ENCODE measurements at regions not wholly inside any gene's neighbourhood (a gene's known extent, or its start where the extent isn't known, plus 50 kb on each side); places are given as distances from the start of the nearest gene placed in this dataset.

DNA sequence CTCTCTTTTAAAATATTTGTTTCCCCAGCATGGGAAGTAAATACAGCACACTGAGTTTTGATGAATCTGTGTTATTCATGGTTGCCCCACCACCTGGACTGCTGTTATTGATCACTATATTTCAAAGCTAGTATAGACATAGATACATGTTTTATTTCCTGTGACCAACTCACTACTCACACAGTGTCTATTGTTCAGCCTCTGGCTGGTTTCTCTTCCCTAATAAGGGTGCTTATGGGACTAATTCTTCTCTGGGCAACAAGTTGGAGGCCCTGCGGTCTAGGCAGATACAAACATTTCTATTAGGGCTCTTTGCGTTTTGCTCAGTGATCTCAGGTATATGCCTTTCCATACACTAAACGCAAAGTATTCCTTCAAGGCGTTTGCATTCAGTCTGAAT, 1191.0 kb upstream of the TMEM132C start:
- no peak for ATAC-seq (ENCODE audit: low read depth)
- TF ChIP-seq EZH2 (IDR thresholded peaks at IDR 0.05; ENCODE audit: borderline replicate concordance, insufficient read depth, low read depth, low read length, poor library complexity, severe bottlenecking), result no peak
- TF ChIP-seq, protein P1, sequence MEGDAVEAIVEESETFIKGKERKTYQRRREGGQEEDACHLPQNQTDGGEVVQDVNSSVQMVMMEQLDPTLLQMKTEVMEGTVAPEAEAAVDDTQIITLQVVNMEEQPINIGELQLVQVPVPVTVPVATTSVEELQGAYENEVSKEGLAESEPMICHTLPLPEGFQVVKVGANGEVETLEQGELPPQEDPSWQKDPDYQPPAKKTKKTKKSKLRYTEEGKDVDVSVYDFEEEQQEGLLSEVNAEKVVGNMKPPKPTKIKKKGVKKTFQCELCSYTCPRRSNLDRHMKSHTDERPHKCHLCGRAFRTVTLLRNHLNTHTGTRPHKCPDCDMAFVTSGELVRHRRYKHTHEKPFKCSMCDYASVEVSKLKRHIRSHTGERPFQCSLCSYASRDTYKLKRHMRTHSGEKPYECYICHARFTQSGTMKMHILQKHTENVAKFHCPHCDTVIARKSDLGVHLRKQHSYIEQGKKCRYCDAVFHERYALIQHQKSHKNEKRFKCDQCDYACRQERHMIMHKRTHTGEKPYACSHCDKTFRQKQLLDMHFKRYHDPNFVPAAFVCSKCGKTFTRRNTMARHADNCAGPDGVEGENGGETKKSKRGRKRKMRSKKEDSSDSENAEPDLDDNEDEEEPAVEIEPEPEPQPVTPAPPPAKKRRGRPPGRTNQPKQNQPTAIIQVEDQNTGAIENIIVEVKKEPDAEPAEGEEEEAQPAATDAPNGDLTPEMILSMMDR (IDR thresholded peaks at IDR 0.05), result no peak
- no peak overlapping the region for H2AFZ ChIP-seq (ENCODE audit: insufficient read depth, low read depth, low read length, poor library complexity, severe bottlenecking)
- WGBS (ENCODE audit: insufficient coverage), result 100% methylated on average over 1 of the region's 4 CpGs
- Mint-ChIP-seq H3K27me3 (no peaks in the 10 kb centered on the region), H3K9me3 (ENCODE audit: insufficient read depth) (no peaks in the 10 kb centered on the region), H3K4me1 (no peaks in the 10 kb centered on the region), H3K4me3 (no peak overlapping the region), H3K27ac (no peak overlapping the region)
- no peak overlapping the region for H3K4me2 ChIP-seq (replicated peaks; ENCODE audit: low read depth, low read length, poor library complexity, severe bottlenecking)
- POLR2A ChIA-PET, result no interaction called here
- H3K36me3 ChIP-seq (replicated peaks in 1 of 2; ENCODE audit: control extremely low read depth in 1 of 2, control insufficient read depth in 1 of 2, extremely low read depth in 1 of 2, insufficient read depth in 2 of 2, low read length in 1 of 2), result no peaks in the 10 kb centered on the region
- no peaks in the 10 kb centered on the region for H3K4me1 ChIP-seq (ENCODE audit: control insufficient read depth in 2 of 2, insufficient read depth in 2 of 2, low read length in 2 of 2)
- H3K9ac ChIP-seq (ENCODE audit: low read length), result no peak overlapping the region
- H3K4me3 ChIP-seq (ENCODE audit: control extremely low read depth in 1 of 5, extremely low read depth in 1 of 5, insufficient read depth in 1 of 5, low read depth in 2 of 5, low read length in 4 of 5), result no peak overlapping the region
- no peaks in the 10 kb centered on the region for H4K20me1 ChIP-seq (ENCODE audit: control insufficient read depth, insufficient read depth, low read length, poor library complexity, severe bottlenecking)
- H3K27me3 ChIP-seq (replicated peaks in 1 of 4; ENCODE audit: control extremely low read depth in 1 of 4, control insufficient read depth in 3 of 4, insufficient read depth in 4 of 4, low read length in 3 of 4), result no peaks in the 10 kb centered on the region
- H3K9me3 ChIP-seq (ENCODE audit: control extremely low read depth in 1 of 3, control insufficient read depth in 2 of 3, insufficient read depth in 1 of 3, low read length in 2 of 3), result no peaks in the 10 kb centered on the region
- CTCF ChIA-PET, result no interaction called here
- no peaks in the 10 kb centered on the region for H3K79me2 ChIP-seq (ENCODE audit: control insufficient read depth, insufficient read depth, low read length)
- H3K27ac ChIP-seq (ENCODE audit: low read length in 2 of 2), result no peak overlapping the region
- DNase-seq, result no peak
- intact Hi-C loops (cut with micrococcal nuclease), result no loop called here

DNA sequence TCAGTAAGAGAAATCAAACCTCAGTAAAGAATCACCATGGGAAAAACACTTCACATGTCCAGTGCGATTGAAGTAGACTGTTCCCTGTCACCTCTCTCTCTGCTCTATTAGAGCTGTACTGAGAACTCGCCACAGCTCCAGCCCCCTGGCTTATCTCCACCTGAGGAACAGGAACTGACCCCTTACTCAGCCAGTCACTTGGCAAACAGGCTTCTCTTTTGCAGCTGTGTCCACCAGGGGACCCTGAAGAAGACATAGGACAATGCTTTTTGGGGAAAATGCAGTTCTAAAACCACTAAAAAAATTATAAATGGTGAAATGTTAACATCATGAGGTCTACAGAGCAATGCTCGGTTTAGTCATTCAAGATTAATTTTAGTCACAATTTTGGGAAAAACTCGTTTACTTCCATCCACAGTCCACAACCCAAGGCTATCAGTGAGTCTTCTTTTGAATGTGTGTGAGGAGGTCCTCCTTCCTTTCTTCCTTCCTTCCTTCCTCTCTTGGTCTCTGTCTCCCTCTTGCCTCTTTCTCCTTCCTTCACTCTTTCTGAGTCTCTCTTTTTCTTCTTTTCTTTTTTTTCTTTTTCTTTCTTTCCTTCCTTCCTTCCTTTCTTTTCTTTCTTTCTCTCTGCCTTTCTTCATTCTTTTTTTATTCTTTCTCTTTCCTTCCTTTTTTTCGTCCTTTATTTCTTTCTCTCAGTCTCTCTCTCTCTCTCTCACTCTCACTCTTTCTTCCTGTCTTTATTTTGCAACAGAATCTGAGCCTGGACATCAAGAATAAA, 1189.5 kb upstream of the TMEM132C start:
- H3K4me1 Mint-ChIP-seq, result no peaks in the 10 kb centered on the region
- DNase-seq (no peak), ATAC-seq (ENCODE audit: low read depth) (no peak)
- no peak overlapping the region for H2AFZ ChIP-seq (ENCODE audit: insufficient read depth, low read depth, low read length, poor library complexity, severe bottlenecking)
- ChIA-PET CTCF (no interaction called here), POLR2A (no interaction called here)
- H3K27me3 Mint-ChIP-seq, result no peaks in the 10 kb centered on the region
- H3K79me2 ChIP-seq (ENCODE audit: control insufficient read depth, insufficient read depth, low read length), result no peaks in the 10 kb centered on the region
- no peaks in the 10 kb centered on the region for H3K36me3 ChIP-seq (replicated peaks in 1 of 2; ENCODE audit: control extremely low read depth in 1 of 2, control insufficient read depth in 1 of 2, extremely low read depth in 1 of 2, insufficient read depth in 2 of 2, low read length in 1 of 2)
- H3K27ac ChIP-seq (ENCODE audit: low read length in 2 of 2), result no peak overlapping the region
- TF ChIP-seq, protein P1 (IDR thresholded peaks at IDR 0.05), result no peak
- TF ChIP-seq EZH2 (IDR thresholded peaks at IDR 0.05; ENCODE audit: borderline replicate concordance, insufficient read depth, low read depth, low read length, poor library complexity, severe bottlenecking), result no peak
- H3K9me3 Mint-ChIP-seq (ENCODE audit: insufficient read depth), result no peaks in the 10 kb centered on the region
- H3K27me3 ChIP-seq (replicated peaks in 1 of 4; ENCODE audit: control extremely low read depth in 1 of 4, control insufficient read depth in 3 of 4, insufficient read depth in 4 of 4, low read length in 3 of 4), result no peaks in the 10 kb centered on the region
- 50% methylated on average over 1 of the region's 5 CpGs for WGBS (ENCODE audit: insufficient coverage)
- H3K4me2 ChIP-seq (replicated peaks; ENCODE audit: low read depth, low read length, poor library complexity, severe bottlenecking), result no peak overlapping the region
- H4K20me1 ChIP-seq (ENCODE audit: control insufficient read depth, insufficient read depth, low read length, poor library complexity, severe bottlenecking), result no peaks in the 10 kb centered on the region
- no peak overlapping the region for H3K9ac ChIP-seq (ENCODE audit: low read length)
- no peak overlapping the region for H3K4me3 Mint-ChIP-seq
- H3K9me3 ChIP-seq (ENCODE audit: control extremely low read depth in 1 of 3, control insufficient read depth in 2 of 3, insufficient read depth in 1 of 3, low read length in 2 of 3), result no peaks in the 10 kb centered on the region
- no peak overlapping the region for H3K4me3 ChIP-seq (ENCODE audit: control extremely low read depth in 1 of 5, extremely low read depth in 1 of 5, insufficient read depth in 1 of 5, low read depth in 2 of 5, low read length in 4 of 5)
- H3K4me1 ChIP-seq (ENCODE audit: control insufficient read depth in 2 of 2, insufficient read depth in 2 of 2, low read length in 2 of 2), result no peaks in the 10 kb centered on the region
- intact Hi-C loops (cut with micrococcal nuclease), result no loop called here
- H3K27ac Mint-ChIP-seq, result no peak overlapping the region

Measured in B cell (primary cell).